Body of pancreas (tissue), 4 donors: ENCODE measurements at regions not wholly inside any gene's neighbourhood (a gene's known extent, or its start where the extent isn't known, plus 50 kb on each side); places are given as distances from the start of the nearest gene placed in this dataset.

Source experiments
- ATAC-seq: fragments of 150-250 bp; one replicate; pipeline ENCODE4 v1.9.1; 2016
- DNase-seq, 4 donors: peaks; one replicate each; pipeline ENCODE4 v3.0.0-alpha.2; 2019
- H3K27ac ChIP-seq, 4 donors: fragments of 200-600 bp; sonication (generic); 1 replicate in 3 of 4; 2 replicates in 1 of 4; pipeline versions ENCODE4 v1.5.1 to v1.6.1; 2016 to 2019; ENCODE audit warnings: mild to moderate bottlenecking in 1 of 4, mixed read lengths in 1 of 4, moderate library complexity in 1 of 4
- H3K27me3 ChIP-seq, 2 donors: fragments of 200-600 bp; sonication (generic); one replicate each; pipeline ENCODE4 v1.6.0; 2016; ENCODE audit warnings: mild to moderate bottlenecking in 1 of 2
- H3K36me3 ChIP-seq, 2 donors: fragments of 200-600 bp; sonication (generic); replicated peaks in 1 of 2; 2 replicates each; pipeline ENCODE4 v1.5.1; 2016; ENCODE audit warnings: low read depth in 2 of 2; ENCODE audit not compliant: insufficient read depth in 1 of 2
- H3K4me1 ChIP-seq: fragments of 200-600 bp; sonication (generic); one replicate; pipeline ENCODE4 v1.6.0; 2016
- H3K4me3 ChIP-seq, 2 donors: fragments of 200-600 bp; sonication (generic); 1 replicate in 1 of 2; 2 replicates in 1 of 2; pipeline ENCODE4 v1.5.1; 2016 to 2019
- H3K9me3 ChIP-seq, 3 donors: fragments of 200-600 bp; sonication (generic); 1 replicate in 2 of 3; 2 replicates in 1 of 3; pipeline ENCODE4 v1.5.1; 2016
- POLR2A ChIP-seq, 3 donors: fragments of 450-650 bp; IDR thresholded peaks; one replicate each; pipeline ENCODE4 v1.6.1; 2016; ENCODE audit warnings: antibody characterized with exemption in 3 of 3, mild to moderate bottlenecking in 2 of 3
- WGBS, 2 donors: methylation state at CpG; one replicate each; pipeline ENCODE4 v1.1.5; 2017; 5-methylcytosine and 5-hydroxymethylcytosine counted together
- intact Hi-C: fragments of 100-400 bp; cut with DNase I; formaldehyde crosslinking; loops from one replicate; pipeline ENCODE4 v1.15.1; 2023
- TF ChIP-seq, protein P1 (sequence below), 7 experiments: fragments of 450-650 bp in 4 of 7; fragments of 200-600 bp in 3 of 7; sonication (generic) in 3 of 7; IDR thresholded peaks; one replicate each; pipeline ENCODE4 v1.5.1; 2016 to 2019; ENCODE audit warnings: antibody characterized with exemption in 7 of 7

DNA sequence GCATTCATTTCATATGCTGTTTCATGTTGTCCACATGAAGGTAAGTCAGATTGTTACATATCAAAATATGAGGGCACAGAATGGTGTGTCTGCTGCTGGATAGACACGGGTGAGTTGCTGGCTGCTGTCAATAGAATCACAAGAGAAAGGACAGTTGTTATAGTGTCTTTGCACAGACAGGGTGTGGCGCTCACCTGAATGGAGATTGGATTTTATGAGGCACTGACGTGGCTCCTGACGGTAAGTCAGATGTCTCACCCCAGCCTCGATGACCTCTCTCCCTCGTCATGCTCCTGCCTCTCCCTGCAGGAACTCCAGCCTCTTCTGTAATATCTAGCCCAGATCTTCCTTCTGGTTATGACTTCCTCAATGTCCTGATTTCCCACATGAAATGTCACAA lies 75.4 kb upstream of the SELENOP start:
- no peaks in the 10 kb centered on the region for H3K36me3 ChIP-seq
- intact Hi-C loops: no loop called here
- H3K27me3 ChIP-seq: no peaks in the 10 kb centered on the region
- ATAC-seq: no peak
- no peak for DNase-seq
- 56 to 59% methylated on average over 6 of the region's 6 CpGs for WGBS, 2 donors
- H3K4me1 ChIP-seq: no peaks in the 10 kb centered on the region
- no peaks in the 10 kb centered on the region for H3K9me3 ChIP-seq
- H3K4me3 ChIP-seq: no peak overlapping the region
- H3K27ac ChIP-seq: no peak overlapping the region
- TF ChIP-seq POLR2A (IDR thresholded peaks at IDR 0.05): no peak
- TF ChIP-seq, protein P1, sequence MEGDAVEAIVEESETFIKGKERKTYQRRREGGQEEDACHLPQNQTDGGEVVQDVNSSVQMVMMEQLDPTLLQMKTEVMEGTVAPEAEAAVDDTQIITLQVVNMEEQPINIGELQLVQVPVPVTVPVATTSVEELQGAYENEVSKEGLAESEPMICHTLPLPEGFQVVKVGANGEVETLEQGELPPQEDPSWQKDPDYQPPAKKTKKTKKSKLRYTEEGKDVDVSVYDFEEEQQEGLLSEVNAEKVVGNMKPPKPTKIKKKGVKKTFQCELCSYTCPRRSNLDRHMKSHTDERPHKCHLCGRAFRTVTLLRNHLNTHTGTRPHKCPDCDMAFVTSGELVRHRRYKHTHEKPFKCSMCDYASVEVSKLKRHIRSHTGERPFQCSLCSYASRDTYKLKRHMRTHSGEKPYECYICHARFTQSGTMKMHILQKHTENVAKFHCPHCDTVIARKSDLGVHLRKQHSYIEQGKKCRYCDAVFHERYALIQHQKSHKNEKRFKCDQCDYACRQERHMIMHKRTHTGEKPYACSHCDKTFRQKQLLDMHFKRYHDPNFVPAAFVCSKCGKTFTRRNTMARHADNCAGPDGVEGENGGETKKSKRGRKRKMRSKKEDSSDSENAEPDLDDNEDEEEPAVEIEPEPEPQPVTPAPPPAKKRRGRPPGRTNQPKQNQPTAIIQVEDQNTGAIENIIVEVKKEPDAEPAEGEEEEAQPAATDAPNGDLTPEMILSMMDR (IDR thresholded peaks at IDR 0.05): no peak

DNA sequence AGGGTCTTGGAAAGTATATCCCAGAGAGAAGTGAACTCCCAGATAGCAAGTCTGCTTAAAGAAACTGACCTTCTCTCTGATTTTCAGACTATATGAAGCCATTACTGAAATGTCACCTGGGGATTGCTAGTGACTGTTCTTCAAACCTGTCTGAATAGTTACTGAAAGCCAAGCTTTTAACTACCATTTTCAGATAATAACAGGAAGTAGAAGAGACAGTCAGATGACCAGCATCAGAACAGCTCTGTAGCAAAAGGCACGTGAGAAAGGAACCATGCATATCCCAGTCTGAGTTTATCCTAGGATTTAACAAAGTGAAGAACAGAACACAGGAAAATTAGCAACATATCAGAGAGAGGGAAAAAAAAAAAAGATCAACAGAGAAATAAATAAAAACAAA lies 74.9 kb upstream of the SELENOP start:
- Histone ChIP-seq H3K27me3 (no peaks in the 10 kb centered on the region), H3K27ac (no peak overlapping the region), H3K36me3 (no peaks in the 10 kb centered on the region), H3K9me3 (no peaks in the 10 kb centered on the region), H3K4me3 (no peak overlapping the region), H3K4me1 (no peaks in the 10 kb centered on the region)
- no peak for ATAC-seq
- intact Hi-C loops: no loop called here
- 46 to 56% methylated on average over 1 of the region's 1 CpG for WGBS, 2 donors
- TF ChIP-seq, protein P1 (IDR thresholded peaks at IDR 0.05): no peak
- no peak for TF ChIP-seq POLR2A (IDR thresholded peaks at IDR 0.05)
- DNase-seq: no peak

DNA sequence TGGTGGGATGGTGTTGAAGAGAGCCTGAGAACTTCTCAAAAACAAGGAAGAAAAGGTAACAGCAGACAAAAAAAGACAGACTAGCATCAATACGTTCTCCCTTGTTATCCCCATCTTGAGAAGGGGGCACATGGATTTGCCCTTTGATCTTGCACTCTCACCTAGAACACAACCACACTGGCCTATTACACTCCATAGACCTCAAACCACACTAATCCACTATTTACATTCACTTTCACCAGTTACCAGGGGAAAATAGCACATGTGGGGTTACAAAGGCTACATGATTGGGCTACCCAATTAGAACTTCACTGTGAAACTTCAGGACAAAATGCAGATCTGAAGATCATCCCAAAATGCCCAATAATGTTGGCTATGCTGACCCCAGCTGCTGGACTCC lies 72.6 kb upstream of the SELENOP start:
- 70 to 75% methylated on average over 1 of the region's 1 CpG for WGBS, 2 donors

DNA sequence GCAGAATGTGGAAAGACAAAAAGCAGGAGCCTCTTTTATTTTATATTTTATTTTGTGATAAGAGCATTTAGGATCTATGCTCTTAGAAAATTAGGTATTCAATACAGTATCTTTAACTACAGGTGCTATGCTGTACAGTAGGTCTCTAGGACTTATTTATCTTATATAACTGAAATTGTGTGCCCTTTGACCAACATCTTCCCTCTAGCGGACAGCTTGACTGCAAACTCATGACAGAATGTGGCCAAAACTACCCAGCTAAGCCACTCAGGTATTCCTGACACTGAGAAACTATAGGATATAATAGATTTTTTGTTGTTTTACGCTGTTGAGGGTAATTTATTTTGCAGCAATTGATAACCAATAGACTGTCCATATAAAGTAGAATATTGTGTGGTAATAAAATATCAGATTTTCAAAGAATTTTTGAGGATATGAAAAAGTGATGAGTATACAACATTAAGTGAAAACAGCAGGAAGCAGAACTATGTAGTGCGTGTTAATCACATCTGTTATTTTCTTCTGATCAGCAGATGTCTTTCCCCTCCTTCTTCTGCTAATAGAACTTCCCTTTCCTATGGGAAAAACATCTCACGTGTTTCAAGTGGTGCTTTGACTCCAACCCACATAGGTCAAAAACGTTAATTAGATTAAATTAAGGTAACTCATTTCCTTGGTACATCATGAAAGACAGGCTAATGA lies 69.9 kb upstream of the SELENOP start:
- 68 to 69% methylated on average over 5 of the region's 5 CpGs for WGBS, 2 donors
- TF ChIP-seq, protein P1 (IDR thresholded peaks at IDR 0.05): no peak
- no peak for TF ChIP-seq POLR2A (IDR thresholded peaks at IDR 0.05)
- H3K36me3 ChIP-seq: no peaks in the 10 kb centered on the region
- no peak for DNase-seq
- no peaks in the 10 kb centered on the region for H3K9me3 ChIP-seq
- H3K27me3 ChIP-seq: no peaks in the 10 kb centered on the region
- no peak overlapping the region for H3K27ac ChIP-seq
- ATAC-seq: no peak
- intact Hi-C loops: no loop called here
- H3K4me3 ChIP-seq: no peak overlapping the region
- no peaks in the 10 kb centered on the region for H3K4me1 ChIP-seq

More for the DNA sequence above, 72.6 kb upstream of the SELENOP start:
- Histone ChIP-seq H3K9me3 (no peaks in the 10 kb centered on the region), H3K4me3 (no peak overlapping the region), H3K4me1 (no peaks in the 10 kb centered on the region), H3K27me3 (no peaks in the 10 kb centered on the region), H3K27ac (no peak overlapping the region), H3K36me3 (no peaks in the 10 kb centered on the region)
- DNase-seq (no peak), ATAC-seq (no peak)
- TF ChIP-seq POLR2A (IDR thresholded peaks at IDR 0.05): no peak
- TF ChIP-seq, protein P1 (IDR thresholded peaks at IDR 0.05): no peak
- intact Hi-C loops: no loop called here

DNA sequence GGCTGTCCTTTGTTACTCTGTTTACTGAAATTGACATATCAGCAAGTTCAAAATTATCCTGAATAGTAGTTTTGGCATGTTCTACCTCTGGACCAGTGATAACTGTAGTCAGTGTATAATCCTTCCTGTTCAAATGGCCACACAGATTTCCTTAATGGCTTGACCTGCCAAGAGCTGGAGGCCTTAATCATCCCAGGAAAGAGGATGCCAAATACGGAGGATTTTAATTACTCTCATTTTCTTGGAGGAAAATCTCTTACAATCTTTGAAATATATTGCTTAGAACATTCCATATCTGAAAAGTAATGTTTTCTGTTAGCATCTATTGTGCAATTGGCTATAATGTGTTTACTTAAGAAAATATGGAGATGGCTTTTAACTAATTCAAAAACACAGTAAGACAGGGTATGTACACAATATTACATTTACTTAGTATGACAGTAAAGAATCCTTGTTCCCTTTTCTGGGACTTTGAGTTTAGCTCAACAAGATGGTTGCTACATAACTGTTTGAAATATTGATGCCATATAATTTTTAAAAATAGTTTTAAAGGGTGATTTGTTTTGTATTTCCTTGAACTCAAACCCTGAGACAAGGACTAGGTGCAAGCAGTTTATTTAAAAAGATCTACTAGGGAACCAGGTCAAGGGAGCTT lies 68.9 kb upstream of the SELENOP start:
- ATAC-seq: no peak
- intact Hi-C loops: no loop called here

More for the DNA sequence above, 68.9 kb upstream of the SELENOP start:
- H3K9me3 ChIP-seq: no peaks in the 10 kb centered on the region
- no peak overlapping the region for H3K4me3 ChIP-seq
- no peak for DNase-seq
- H3K4me1 ChIP-seq: no peaks in the 10 kb centered on the region
- H3K27ac ChIP-seq: no peak overlapping the region
- no peaks in the 10 kb centered on the region for H3K36me3 ChIP-seq
- WGBS, 2 donors: 48 to 62% methylated on average over 1 of the region's 1 CpG
- no peak for TF ChIP-seq POLR2A (IDR thresholded peaks at IDR 0.05)
- TF ChIP-seq, protein P1 (IDR thresholded peaks at IDR 0.05): no peak
- no peaks in the 10 kb centered on the region for H3K27me3 ChIP-seq
